ENCODE measurements at regions not wholly inside any gene's neighbourhood (a gene's known extent, or its start where the extent isn't known, plus 50 kb on each side); places are given as distances from the start of the nearest gene placed in this dataset.

DNA sequence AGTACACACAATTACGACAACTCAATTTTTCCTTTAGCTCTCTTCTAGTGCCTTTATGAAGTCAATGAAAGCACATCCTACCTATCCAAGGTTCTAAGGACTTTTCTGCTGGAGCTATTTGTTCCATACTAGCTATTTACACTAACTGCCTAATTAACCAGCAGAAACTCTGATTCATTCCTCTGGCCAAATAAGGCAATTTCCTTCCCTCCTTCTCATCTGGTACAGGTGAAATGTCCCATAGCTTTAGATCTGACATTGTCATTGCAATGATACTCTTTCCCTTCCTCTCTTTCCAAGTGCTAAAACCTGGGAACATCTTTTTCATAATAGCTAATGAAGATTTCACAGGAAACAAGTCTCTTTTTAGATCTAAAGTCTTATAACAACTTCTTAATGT is 521.7 kb downstream of the SOX2 start:
- no TSS peak for BruUV-seq (replicated peaks)
- Histone ChIP-seq H3K9me3 (ENCODE audit: low read depth, low read length, poor library complexity, severe bottlenecking) (no peaks in the 10 kb centered on the region), H3K27me3 (replicated peaks; ENCODE audit: insufficient read depth, low read depth, low read length, poor library complexity) (no peaks in the 10 kb centered on the region), H3K27ac (ENCODE audit: low read depth, low read length, poor library complexity, severe bottlenecking) (no peak overlapping the region), H3K36me3 (ENCODE audit: insufficient read depth, low read length, poor library complexity, severe bottlenecking) (no peaks in the 10 kb centered on the region), H3K4me3 (ENCODE audit: low read depth, low read length, poor library complexity, severe bottlenecking) (no peak overlapping the region), H3K4me1 (ENCODE audit: insufficient read depth, low read length, poor library complexity, severe bottlenecking) (no peaks in the 10 kb centered on the region)
- no peak for DNase-seq (ENCODE audit: low spot score)
- no peak for TF ChIP-seq EZH2 (IDR thresholded peaks at IDR 0.05; ENCODE audit: borderline replicate concordance, low read depth, low read length, poor library complexity, severe bottlenecking)
- TF ChIP-seq, protein P1, sequence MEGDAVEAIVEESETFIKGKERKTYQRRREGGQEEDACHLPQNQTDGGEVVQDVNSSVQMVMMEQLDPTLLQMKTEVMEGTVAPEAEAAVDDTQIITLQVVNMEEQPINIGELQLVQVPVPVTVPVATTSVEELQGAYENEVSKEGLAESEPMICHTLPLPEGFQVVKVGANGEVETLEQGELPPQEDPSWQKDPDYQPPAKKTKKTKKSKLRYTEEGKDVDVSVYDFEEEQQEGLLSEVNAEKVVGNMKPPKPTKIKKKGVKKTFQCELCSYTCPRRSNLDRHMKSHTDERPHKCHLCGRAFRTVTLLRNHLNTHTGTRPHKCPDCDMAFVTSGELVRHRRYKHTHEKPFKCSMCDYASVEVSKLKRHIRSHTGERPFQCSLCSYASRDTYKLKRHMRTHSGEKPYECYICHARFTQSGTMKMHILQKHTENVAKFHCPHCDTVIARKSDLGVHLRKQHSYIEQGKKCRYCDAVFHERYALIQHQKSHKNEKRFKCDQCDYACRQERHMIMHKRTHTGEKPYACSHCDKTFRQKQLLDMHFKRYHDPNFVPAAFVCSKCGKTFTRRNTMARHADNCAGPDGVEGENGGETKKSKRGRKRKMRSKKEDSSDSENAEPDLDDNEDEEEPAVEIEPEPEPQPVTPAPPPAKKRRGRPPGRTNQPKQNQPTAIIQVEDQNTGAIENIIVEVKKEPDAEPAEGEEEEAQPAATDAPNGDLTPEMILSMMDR (conservative IDR thresholded peaks at IDR 0.05; ENCODE audit: low read depth, low read length): no peak
- CTCF ChIA-PET: no interaction called here
- intact Hi-C loops (cut with micrococcal nuclease; ENCODE audit: unreplicated experiment): no loop called here
- POLR2A ChIA-PET (ENCODE audit: low non-redundant PET): no interaction called here

DNA sequence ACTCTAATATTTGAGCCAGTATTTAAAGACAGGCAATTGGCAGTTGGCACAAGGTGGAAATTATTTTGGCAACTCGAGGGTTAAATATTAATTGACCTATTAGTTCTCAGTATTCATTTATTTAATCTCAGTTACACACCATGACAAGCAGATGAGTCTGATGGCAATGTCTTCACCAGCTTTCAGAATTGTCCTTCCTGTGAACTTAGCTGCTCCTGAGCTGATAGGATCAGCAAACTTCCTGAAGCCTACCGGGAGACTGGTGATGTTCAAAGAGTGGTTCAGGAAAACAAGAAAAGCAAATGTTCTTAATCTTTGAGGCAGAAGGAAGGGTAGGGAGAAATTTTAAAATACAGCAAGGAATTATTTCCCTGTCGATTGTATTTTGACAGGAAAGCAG is 522.2 kb downstream of the SOX2 start:
- Histone ChIP-seq H3K27me3 (replicated peaks; ENCODE audit: insufficient read depth, low read depth, low read length, poor library complexity) (no peaks in the 10 kb centered on the region), H3K36me3 (ENCODE audit: insufficient read depth, low read length, poor library complexity, severe bottlenecking) (no peaks in the 10 kb centered on the region), H3K4me3 (ENCODE audit: low read depth, low read length, poor library complexity, severe bottlenecking) (no peak overlapping the region), H3K27ac (ENCODE audit: low read depth, low read length, poor library complexity, severe bottlenecking) (no peak overlapping the region), H3K9me3 (ENCODE audit: low read depth, low read length, poor library complexity, severe bottlenecking) (no peaks in the 10 kb centered on the region), H3K4me1 (ENCODE audit: insufficient read depth, low read length, poor library complexity, severe bottlenecking) (no peaks in the 10 kb centered on the region)
- TF ChIP-seq, protein P1 (conservative IDR thresholded peaks at IDR 0.05; ENCODE audit: low read depth, low read length): no peak
- TF ChIP-seq EZH2 (IDR thresholded peaks at IDR 0.05; ENCODE audit: borderline replicate concordance, low read depth, low read length, poor library complexity, severe bottlenecking): no peak
- intact Hi-C loops (cut with micrococcal nuclease; ENCODE audit: unreplicated experiment): no loop called here
- no TSS peak for BruUV-seq (replicated peaks)
- ChIA-PET POLR2A (ENCODE audit: low non-redundant PET) (no interaction called here), CTCF (no interaction called here)
- peak; percentile 18 for DNase-seq (ENCODE audit: low spot score)

DNA sequence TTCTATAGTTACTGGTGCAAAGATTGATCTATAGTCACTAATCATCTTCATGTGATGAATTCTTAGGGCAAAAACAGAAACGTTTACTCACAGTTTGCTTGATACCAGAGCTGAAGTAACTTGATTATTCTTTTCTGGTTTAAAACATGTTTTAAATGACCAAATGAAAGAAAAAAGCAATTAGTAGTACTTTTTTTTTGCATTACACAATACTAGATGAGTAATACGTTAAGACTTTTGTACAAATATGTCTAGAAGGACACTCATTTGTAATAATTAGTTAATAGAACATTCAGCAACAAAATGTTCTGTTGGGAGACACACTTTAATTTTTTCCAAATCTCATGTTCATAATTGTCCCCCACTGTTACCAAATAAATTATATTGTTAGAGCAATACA is 523.2 kb downstream of the SOX2 start:
- Histone ChIP-seq H3K27me3 (replicated peaks; ENCODE audit: insufficient read depth, low read depth, low read length, poor library complexity) (no peaks in the 10 kb centered on the region), H3K4me1 (ENCODE audit: insufficient read depth, low read length, poor library complexity, severe bottlenecking) (no peaks in the 10 kb centered on the region), H3K27ac (ENCODE audit: low read depth, low read length, poor library complexity, severe bottlenecking) (no peak overlapping the region), H3K4me3 (ENCODE audit: low read depth, low read length, poor library complexity, severe bottlenecking) (no peak overlapping the region), H3K36me3 (ENCODE audit: insufficient read depth, low read length, poor library complexity, severe bottlenecking) (no peaks in the 10 kb centered on the region), H3K9me3 (ENCODE audit: low read depth, low read length, poor library complexity, severe bottlenecking) (no peaks in the 10 kb centered on the region)
- ChIA-PET CTCF (no interaction called here), POLR2A (ENCODE audit: low non-redundant PET) (no interaction called here)
- no peak for DNase-seq (ENCODE audit: low spot score)
- BruUV-seq (replicated peaks): no TSS peak
- intact Hi-C loops (cut with micrococcal nuclease; ENCODE audit: unreplicated experiment): no loop called here
- TF ChIP-seq EZH2 (IDR thresholded peaks at IDR 0.05; ENCODE audit: borderline replicate concordance, low read depth, low read length, poor library complexity, severe bottlenecking): no peak
- TF ChIP-seq, protein P1 (conservative IDR thresholded peaks at IDR 0.05; ENCODE audit: low read depth, low read length): no peak
